IMR-90 (cell line): ENCODE measurements at regions not wholly inside any gene's neighbourhood (a gene's known extent, or its start where the extent isn't known, plus 50 kb on each side); places are given as distances from the start of the nearest gene placed in this dataset.

Source experiments
- CTCF ChIP-seq: conservative IDR thresholded peaks from 2 replicates; pipeline ENCODE4 v1.5.1; 2012; ENCODE audit warnings: mild to moderate bottlenecking, low read depth, low read length, improper control_type of control experiment
- POLR2A ChIP-seq: IDR thresholded peaks from 2 replicates; pipeline ENCODE4 v1.6.1; 2012; ENCODE audit warnings: mild to moderate bottlenecking, low read depth, low read length
- RCOR1 ChIP-seq: IDR thresholded peaks from 2 replicates; pipeline ENCODE4 v1.6.1; 2012; ENCODE audit warnings: mild to moderate bottlenecking, low read length, improper control_type of control experiment; ENCODE audit not compliant: insufficient replicate concordance
- SMC3 ChIP-seq: fragments of 150-350 bp; IDR thresholded peaks from 2 replicates; pipeline ENCODE4 v1.6.1; 2016; ENCODE audit warnings: low read depth, mild to moderate bottlenecking, antibody characterized with exemption, low read length, moderate library complexity
- USF2 ChIP-seq: fragments of 150-350 bp; IDR thresholded peaks from 2 replicates; pipeline ENCODE4 v1.6.1; 2017; ENCODE audit warnings: mild to moderate bottlenecking, antibody characterized with exemption, low read length, low read depth

- TF ChIP-seq CTCF (no peak), USF2 (no peak), POLR2A (no peak), SMC3 (no peak), RCOR1 (no peak)
These were observed 407.4 kb upstream of the PRICKLE1 start for GRCh38 chr12:42996869-42997431.
